Fibroblast of skin of left biceps (primary cell): ENCODE measurements at regions not wholly inside any gene's neighbourhood (a gene's known extent, or its start where the extent isn't known, plus 50 kb on each side); places are given as distances from the start of the nearest gene placed in this dataset.
"Not testable (repeated sequence)": the region's sequence is repeated elsewhere in the genome, so short reads cannot be mapped to it uniquely, and the experiment has no call there.

Experiments used
- DNase-seq, 2 experiments: peaks; one replicate each; pipeline ENCODE4 v3.0.0-alpha.2; 2013; ENCODE audit warnings: low read depth in 2 of 2

DNA sequence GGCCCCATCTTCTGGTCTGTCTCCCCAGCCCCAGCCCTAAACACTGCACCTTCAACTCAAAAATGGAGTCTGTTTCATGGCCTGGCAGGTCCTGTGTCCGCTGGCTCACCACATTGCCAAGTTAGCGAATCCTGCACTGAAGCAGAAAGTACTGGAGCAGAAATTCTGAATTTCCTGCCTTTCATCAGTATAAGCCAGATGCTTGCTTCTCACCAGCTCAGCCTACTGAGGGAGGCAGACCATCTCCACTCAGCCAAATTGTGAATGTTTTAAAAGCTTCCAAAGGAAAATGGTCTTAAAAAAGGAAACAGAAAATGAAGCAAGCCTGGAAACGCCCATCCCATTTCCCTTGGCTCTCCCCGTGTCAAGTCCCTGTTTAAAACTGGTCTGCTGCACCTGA, 157.8 kb downstream of the C1D start:
- no peak for DNase-seq

GRCh38 chr2:67906547-67906946, 156.3 kb downstream of the C1D start:
- not testable (repeated sequence) for DNase-seq

DNA sequence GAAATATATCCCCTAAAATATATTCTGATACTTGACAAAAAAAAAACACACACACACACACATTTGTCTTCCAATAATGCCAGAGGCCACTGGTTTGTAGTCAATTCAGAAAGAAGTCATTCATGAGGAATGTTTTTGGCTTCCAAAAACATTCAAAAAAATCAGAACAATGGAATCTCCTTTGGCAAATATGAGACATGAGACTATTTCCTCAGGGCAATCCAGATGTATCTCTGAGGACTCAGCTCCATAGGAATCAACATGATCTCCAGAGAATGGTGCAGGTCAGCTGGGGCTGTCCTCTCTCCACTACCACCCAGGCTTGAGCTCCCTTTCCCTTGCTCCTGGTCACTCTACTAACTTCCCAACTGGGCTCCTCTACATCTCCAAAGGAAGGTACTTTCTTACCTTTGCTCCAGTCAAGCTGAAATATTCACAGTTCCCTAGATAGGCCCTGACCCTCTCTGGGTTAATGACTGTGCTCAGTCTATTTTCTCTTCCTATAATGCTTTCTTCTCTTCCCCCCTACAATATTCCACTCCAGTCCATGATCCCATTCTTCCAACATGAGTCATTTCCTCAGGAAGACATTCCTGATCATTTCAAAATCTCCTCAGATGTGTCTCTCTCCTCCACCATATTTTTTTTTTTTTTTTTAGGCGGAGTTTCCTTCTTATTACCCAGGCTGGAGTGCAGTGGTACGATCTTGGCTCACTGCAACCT, 145.3 kb downstream of the C1D start:
- DNase-seq, result peak; percentile 96 to 97

DNA sequence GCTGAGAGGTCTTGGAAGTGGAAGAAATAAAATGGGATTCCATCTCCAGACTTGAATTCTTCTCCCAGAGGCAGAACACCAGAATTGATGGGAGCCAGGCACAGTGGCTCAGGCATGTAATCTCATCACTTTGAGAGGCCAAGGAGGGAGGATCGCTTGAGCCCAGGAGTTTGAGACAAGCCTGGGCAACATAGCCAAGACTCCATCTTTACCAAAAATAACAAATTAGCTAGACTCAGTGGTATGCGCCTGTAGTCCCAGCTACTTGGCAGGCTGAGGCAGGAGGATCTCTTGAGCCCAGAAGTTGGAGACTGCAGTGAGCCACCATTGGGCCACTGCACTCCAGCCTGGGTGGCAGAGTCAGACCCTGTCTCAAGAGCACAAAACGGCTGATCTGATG, 144.3 kb downstream of the C1D start:
- DNase-seq, result no peak

DNA sequence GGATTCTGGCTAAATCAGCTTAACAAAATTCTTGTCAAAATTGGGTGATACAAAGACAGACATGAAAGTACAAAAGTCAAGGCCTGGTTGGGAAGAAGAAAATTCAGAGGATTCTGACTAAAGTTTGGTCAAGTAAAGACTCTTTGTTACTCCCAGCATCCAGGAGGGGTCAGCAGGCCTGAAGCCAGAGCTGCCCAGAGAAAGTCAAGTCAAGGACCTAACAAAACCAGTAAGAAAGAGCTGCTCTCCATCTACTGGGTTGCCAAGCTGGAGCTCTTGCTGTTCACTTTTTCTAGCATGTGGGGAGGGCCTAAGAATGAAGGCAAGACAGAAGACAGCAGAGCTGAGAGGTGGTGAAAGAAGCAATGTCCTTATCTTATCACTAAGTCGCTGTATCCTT, 143.3 kb downstream of the C1D start:
- DNase-seq, result no peak

DNA sequence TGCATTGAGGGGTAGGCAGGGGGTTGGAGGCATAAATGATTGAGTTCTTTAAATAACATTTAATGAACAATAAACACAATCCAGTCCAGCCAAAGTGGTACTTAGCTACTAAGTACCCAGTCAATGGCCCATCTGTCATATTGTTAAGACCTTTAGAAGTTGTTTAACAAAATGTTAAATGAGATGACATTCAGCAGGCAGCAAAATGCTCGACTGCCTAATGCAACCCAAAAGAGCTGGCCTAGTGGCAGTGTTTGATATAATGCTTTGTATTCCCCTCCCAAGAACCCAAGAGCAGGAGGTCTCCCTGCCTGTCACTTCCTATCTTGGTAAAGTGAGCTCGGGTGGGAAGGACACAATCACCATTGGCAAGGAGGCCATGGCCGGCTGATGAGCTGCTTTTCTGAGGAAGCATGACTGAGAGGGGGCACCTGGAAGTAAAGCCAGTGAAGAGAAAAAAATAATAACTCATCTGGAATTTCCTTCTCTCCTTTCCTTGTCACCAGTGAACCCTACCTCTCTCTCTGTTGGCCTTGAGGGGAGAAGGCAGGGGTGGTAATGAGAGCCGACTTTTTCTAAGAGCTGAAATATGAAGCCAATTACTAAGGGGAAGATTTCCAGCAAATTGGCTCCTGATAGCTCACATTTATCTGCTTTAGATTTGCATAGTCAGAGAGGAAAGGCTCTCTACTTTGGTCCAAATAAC, 140.6 kb downstream of the C1D start:
- no peak for DNase-seq

- no peak for DNase-seq
Observed at GRCh38 chr2:67923696-67924095, 139.1 kb downstream of the C1D start.

DNA sequence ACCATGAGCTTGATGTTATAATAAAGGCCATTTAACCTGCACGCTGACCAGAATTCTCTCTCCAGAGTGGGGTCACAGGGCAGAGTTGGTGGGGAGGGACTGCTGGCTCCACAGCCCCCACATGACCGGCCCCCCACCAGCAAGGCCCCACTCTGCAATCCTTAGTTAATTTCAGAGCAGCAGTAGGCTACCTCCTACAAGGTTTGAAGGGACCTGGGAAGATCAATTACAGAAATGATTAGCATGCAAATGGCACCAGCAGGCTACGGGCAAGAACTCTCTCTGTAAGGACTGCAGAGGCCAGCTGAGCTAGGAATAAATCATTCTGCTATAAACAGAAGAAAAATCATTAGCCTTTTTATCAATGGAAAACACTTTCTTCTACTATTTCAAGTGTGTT, 135.3 kb downstream of the C1D start:
- DNase-seq, result no peak

DNA sequence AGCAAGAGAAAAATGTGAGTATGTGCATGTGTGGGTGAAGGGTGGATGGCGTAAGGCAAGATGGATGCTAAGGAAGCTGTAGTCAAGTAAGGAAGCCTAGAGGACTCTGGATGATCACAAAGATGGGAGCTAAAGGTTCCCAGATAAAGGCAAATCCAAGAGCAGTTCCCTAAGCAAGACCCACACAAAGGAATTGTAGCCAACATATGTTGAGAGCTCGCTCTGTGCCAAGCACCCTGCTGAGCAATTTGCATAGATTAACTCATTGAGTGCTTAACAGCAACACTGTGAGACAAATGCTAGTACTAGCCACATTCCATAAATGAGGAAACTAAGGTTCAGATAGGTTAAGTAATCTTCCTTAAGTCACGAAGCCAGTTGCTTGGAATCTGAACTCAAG, 132.6 kb downstream of the C1D start:
- no peak for DNase-seq

- DNase-seq, result no peak
Observed at GRCh38 chr2:67936969-67937368, 125.8 kb downstream of the C1D start.

GRCh38 chr2:67938053-67938452, 124.8 kb downstream of the C1D start:
- no peak for DNase-seq

- no peak for DNase-seq
Observed at GRCh38 chr2:67945056-67945455, 117.7 kb downstream of the C1D start.

GRCh38 chr2:67945940-67946339, 116.9 kb downstream of the C1D start:
- no peak for DNase-seq

GRCh38 chr2:67948057-67948456, 114.7 kb downstream of the C1D start:
- DNase-seq, result no peak

- DNase-seq, result no peak
Observed at GRCh38 chr2:67948506-67948905, 114.3 kb downstream of the C1D start.

- no peak for DNase-seq
Observed at GRCh38 chr2:67950018-67950417, 112.8 kb downstream of the C1D start.

GRCh38 chr2:67950919-67951318, 111.9 kb downstream of the C1D start:
- DNase-seq, result no peak

GRCh38 chr2:67952066-67952465, 110.7 kb downstream of the C1D start:
- no peak for DNase-seq

DNA sequence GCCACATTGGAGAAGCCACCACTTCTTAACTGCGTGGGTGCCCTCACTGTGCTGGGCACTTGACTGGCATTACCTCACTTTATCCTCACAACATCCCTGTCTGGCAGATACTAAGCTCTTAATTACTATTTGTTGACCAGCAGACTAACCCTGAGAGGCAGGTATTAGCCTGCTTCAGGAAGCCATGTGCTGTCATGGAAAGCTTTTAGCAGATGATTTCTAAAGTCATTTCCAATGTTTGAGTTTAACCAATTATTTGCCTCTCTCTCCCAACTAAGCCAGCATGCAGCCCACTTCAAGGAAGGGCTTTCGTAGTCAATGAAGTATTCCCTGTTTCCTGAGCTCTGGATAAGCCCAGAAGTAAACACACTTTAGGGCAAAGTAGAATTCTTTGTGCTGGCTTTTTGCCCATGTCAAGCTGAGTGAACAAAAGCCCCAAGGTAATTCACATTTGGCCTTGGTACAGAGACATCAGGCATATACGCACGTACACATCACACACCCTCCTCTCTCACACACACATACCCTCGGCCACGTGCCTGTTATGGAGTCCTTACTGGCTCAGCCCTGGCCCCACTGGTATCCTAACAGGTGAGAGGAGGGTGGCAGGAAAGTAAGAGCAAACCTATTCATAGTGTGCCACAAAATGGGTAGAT, 108.6 kb downstream of the C1D start:
- DNase-seq, result no peak

GRCh38 chr2:67955748-67956603, 106.8 kb downstream of the C1D start:
- no peak for DNase-seq

- DNase-seq, result no peak
Observed at GRCh38 chr2:67965246-67965645, 97.6 kb downstream of the C1D start.

- no peak for DNase-seq
Observed at GRCh38 chr2:67970071-67970470, 92.7 kb downstream of the C1D start.
